ENCODE measurements at regions not wholly inside any gene's neighbourhood (a gene's known extent, or its start where the extent isn't known, plus 50 kb on each side); places are given as distances from the start of the nearest gene placed in this dataset.

DNA sequence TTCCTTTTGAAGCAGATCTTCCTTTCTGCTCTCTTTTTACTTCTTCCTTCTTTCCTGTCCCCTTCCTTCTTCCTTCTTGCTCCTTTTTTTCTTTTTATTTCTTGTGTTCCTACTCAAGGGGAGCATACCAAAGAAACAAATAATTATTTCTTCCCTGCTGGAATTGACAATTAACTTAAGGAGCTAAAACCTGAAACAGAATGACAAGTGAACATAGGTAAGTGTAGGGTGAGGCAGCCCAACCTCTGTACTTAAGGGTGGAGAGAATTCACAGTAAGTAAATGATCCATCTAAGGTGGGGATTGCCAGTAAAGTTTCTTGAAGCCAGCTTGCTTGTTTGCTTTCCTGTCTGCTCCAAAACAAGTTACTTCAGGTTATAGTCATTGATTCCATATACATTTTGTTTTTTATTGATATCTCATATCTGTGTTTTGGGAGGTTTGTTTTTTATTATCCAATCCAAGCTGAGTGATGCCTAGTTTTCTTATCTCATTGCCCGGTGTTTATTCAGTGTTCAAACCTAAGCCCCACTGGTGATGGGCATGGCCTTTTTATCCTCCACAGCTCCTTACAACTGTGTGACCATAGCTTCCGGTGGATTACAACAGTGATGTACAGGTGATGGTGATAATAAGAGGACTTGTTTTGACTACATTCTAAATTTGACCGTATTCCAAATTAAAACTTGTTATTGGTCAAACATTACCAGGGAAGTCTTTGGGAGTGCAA lies 133.2 kb upstream of the IVNS1ABP start:
- H3K4me3 ChIP-seq (ENCODE audit: low read length), result no peak overlapping the region
- TF ChIP-seq, protein P1, sequence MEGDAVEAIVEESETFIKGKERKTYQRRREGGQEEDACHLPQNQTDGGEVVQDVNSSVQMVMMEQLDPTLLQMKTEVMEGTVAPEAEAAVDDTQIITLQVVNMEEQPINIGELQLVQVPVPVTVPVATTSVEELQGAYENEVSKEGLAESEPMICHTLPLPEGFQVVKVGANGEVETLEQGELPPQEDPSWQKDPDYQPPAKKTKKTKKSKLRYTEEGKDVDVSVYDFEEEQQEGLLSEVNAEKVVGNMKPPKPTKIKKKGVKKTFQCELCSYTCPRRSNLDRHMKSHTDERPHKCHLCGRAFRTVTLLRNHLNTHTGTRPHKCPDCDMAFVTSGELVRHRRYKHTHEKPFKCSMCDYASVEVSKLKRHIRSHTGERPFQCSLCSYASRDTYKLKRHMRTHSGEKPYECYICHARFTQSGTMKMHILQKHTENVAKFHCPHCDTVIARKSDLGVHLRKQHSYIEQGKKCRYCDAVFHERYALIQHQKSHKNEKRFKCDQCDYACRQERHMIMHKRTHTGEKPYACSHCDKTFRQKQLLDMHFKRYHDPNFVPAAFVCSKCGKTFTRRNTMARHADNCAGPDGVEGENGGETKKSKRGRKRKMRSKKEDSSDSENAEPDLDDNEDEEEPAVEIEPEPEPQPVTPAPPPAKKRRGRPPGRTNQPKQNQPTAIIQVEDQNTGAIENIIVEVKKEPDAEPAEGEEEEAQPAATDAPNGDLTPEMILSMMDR (conservative IDR thresholded peaks at IDR 0.05; ENCODE audit: low read depth, low read length), result no peak
- DNase-seq (ENCODE audit: low read depth), result no peak

GRCh38 chr1:185449378-185450059 lies 132.5 kb upstream of the IVNS1ABP start:
- H3K4me3 ChIP-seq (ENCODE audit: low read length), result no peak overlapping the region
- DNase-seq (ENCODE audit: low read depth), result no peak
- TF ChIP-seq, protein P1 (conservative IDR thresholded peaks at IDR 0.05; ENCODE audit: low read depth, low read length), result no peak

- DNase-seq (ENCODE audit: low read depth), result no peak
- TF ChIP-seq, protein P1 (conservative IDR thresholded peaks at IDR 0.05; ENCODE audit: low read depth, low read length), result no peak
- H3K4me3 ChIP-seq (ENCODE audit: low read length), result no peak overlapping the region
These were observed 131.6 kb upstream of the IVNS1ABP start for GRCh38 chr1:185448591-185449186.

DNA sequence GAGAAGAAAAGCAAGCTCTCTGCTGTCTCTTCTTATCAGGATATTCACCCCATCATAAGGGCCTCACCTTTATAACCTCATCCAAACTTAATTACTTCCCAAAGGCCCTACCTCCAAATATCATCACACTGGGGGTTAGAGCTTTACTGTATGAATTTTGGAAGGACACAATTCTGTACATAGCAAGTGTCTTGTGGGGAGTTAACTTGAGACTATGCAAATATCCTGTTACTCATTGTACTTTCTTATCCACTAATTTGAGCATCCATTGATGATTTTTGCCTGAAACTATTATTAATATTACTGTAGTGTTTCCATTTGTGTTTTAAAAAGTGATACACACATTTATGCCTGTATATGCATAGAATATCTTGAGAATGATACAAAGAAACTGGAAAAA lies 129.1 kb upstream of the IVNS1ABP start:
- H3K4me3 ChIP-seq (ENCODE audit: low read length), result no peak overlapping the region
- DNase-seq (ENCODE audit: low read depth), result no peak
- TF ChIP-seq, protein P1 (conservative IDR thresholded peaks at IDR 0.05; ENCODE audit: low read depth, low read length), result no peak

- TF ChIP-seq, protein P1 (conservative IDR thresholded peaks at IDR 0.05; ENCODE audit: low read depth, low read length), result no peak
- no peak overlapping the region for H3K4me3 ChIP-seq (ENCODE audit: low read length)
- DNase-seq (ENCODE audit: low read depth), result no peak
These were observed 128.6 kb upstream of the IVNS1ABP start for GRCh38 chr1:185445594-185445993.

- no peak for DNase-seq (ENCODE audit: low read depth)
- no peak overlapping the region for H3K4me3 ChIP-seq (ENCODE audit: low read length)
- TF ChIP-seq, protein P1 (conservative IDR thresholded peaks at IDR 0.05; ENCODE audit: low read depth, low read length), result no peak
These were observed 127.6 kb upstream of the IVNS1ABP start for GRCh38 chr1:185444676-185445075.
